Uterus (tissue), 2 donors: ENCODE measurements at regions not wholly inside any gene's neighbourhood (a gene's known extent, or its start where the extent isn't known, plus 50 kb on each side); places are given as distances from the start of the nearest gene placed in this dataset.

Experiments
- POLR2A ChIP-seq, 2 donors: fragments of 450-650 bp; IDR thresholded peaks; one replicate each; pipeline ENCODE4 v1.6.1; 2016; ENCODE audit warnings: antibody characterized with exemption in 2 of 2, mild to moderate bottlenecking in 1 of 2, moderate library complexity in 1 of 2
- TF ChIP-seq, protein P1 (sequence below), 4 experiments: fragments of 200-600 bp in 2 of 4; fragments of 450-650 bp in 2 of 4; sonication (generic) in 2 of 4; IDR thresholded peaks; one replicate each; pipeline ENCODE4 v1.5.1; 2016 to 2019; ENCODE audit warnings: antibody characterized with exemption in 4 of 4, mild to moderate bottlenecking in 2 of 4, moderate library complexity in 1 of 4

DNA sequence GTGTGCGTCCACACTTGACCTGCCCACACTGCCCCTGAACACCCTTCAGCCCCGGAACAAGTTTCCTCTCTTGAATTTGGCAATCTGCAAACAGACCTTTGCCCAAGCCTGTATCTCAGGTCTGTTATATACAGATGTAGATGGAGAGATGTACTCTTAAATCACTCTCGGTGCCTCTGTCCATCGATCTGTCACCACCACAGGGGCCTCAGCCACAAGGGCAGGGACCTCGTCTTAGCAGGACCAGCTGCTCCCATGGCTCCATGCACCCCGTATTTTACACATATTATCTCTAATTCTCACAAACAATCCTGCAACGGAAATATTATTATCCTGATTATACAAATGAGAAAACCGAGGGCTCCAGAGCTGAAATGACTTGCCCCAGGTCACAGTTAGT lies 313.4 kb downstream of the BCL11B start:
- no peak for TF ChIP-seq POLR2A (IDR thresholded peaks at IDR 0.05)
- TF ChIP-seq, protein P1, sequence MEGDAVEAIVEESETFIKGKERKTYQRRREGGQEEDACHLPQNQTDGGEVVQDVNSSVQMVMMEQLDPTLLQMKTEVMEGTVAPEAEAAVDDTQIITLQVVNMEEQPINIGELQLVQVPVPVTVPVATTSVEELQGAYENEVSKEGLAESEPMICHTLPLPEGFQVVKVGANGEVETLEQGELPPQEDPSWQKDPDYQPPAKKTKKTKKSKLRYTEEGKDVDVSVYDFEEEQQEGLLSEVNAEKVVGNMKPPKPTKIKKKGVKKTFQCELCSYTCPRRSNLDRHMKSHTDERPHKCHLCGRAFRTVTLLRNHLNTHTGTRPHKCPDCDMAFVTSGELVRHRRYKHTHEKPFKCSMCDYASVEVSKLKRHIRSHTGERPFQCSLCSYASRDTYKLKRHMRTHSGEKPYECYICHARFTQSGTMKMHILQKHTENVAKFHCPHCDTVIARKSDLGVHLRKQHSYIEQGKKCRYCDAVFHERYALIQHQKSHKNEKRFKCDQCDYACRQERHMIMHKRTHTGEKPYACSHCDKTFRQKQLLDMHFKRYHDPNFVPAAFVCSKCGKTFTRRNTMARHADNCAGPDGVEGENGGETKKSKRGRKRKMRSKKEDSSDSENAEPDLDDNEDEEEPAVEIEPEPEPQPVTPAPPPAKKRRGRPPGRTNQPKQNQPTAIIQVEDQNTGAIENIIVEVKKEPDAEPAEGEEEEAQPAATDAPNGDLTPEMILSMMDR (IDR thresholded peaks at IDR 0.05), result no peak
